Mucosa of descending colon (tissue), 3 donors: ENCODE measurements at regions not wholly inside any gene's neighbourhood (a gene's known extent, or its start where the extent isn't known, plus 50 kb on each side); places are given as distances from the start of the nearest gene placed in this dataset.
A peak's percentile ranks its signal among the peaks of the same experiment; 100 is the strongest.

Source experiments
- ATAC-seq: fragments of 200-7000 bp; cut with Tn5 transposase; one replicate; pipeline ENCODE4 v1.9.1; 2020; ENCODE audit warnings: mild to moderate bottlenecking, moderate library complexity
- DNase-seq, 3 donors: peaks; one replicate each; pipeline ENCODE4 v3.0.0-alpha.2; 2020
- H3K36me3 ChIP-seq: fragments of 200-600 bp; one replicate; pipeline ENCODE4 v1.8.0; 2021; ENCODE audit warnings: low read depth, mild to moderate bottlenecking
- H3K4me1 ChIP-seq: fragments of 200-600 bp; one replicate; pipeline ENCODE4 v1.8.0; 2021; ENCODE audit warnings: low read depth, mild to moderate bottlenecking
- H3K4me3 ChIP-seq: fragments of 200-600 bp; one replicate; pipeline ENCODE4 v1.8.0; 2021; ENCODE audit warnings: mild to moderate bottlenecking
- H3K9me3 ChIP-seq: fragments of 200-600 bp; one replicate; pipeline ENCODE4 v1.8.0; 2021; ENCODE audit warnings: mild to moderate bottlenecking
- CTCF ChIP-seq: fragments of 200-600 bp; IDR thresholded peaks from one replicate; pipeline ENCODE4 v1.8.0; 2022; ENCODE audit warnings: antibody characterized with exemption, mild to moderate bottlenecking
- intact Hi-C, 2 donors: fragments of 100-400 bp; cut with DNase I in 1 of 2; cut with micrococcal nuclease in 1 of 2; formaldehyde crosslinking; loops; one replicate each; pipeline versions ENCODE4 v1.11.0 to v1.11.1; 2022; cut with DNase I, micrococcal nuclease
- donor health status: DM: no; HTN: no; CAD: no; lungs with moderate emphysema.
- donor health status: DM: no; HTN: no; CAD: no.
- donor health status: DM: no; HTN: yes; CAD: no.

GRCh38 chr16:80327740-80328139 is 213.1 kb upstream of the DYNLRB2 start:
- no peaks in the 10 kb centered on the region for H3K4me1 ChIP-seq
- no peak for DNase-seq
- H3K36me3 ChIP-seq, result no peaks in the 10 kb centered on the region
- ATAC-seq, result no peak
- H3K4me3 ChIP-seq, result no peak overlapping the region
- TF ChIP-seq CTCF, result no peak
- H3K9me3 ChIP-seq, result no peaks in the 10 kb centered on the region
- intact Hi-C loops, result no loop called here

- no peak for TF ChIP-seq CTCF
- DNase-seq, result no peak
- ATAC-seq, result no peak
- H3K4me3 ChIP-seq, result no peak overlapping the region
- H3K9me3 ChIP-seq, result no peaks in the 10 kb centered on the region
- no peaks in the 10 kb centered on the region for H3K4me1 ChIP-seq
- H3K36me3 ChIP-seq, result no peaks in the 10 kb centered on the region
- intact Hi-C loops, result no loop called here
Measured at GRCh38 chr16:80324371-80324770, 216.4 kb upstream of the DYNLRB2 start.

- DNase-seq, result no peak
- no peak for TF ChIP-seq CTCF
- Histone ChIP-seq H3K36me3 (no peaks in the 10 kb centered on the region), H3K9me3 (no peaks in the 10 kb centered on the region), H3K4me3 (no peak overlapping the region), H3K4me1 (no peaks in the 10 kb centered on the region)
- no peak for ATAC-seq
- intact Hi-C loops, result no loop called here
Measured at GRCh38 chr16:80323808-80324195, 217.0 kb upstream of the DYNLRB2 start.

- no peak for ATAC-seq
Measured at GRCh38 chr16:80323187-80323807, 217.5 kb upstream of the DYNLRB2 start.

GRCh38 chr16:80319181-80319580 is 221.6 kb upstream of the DYNLRB2 start:
- DNase-seq (peak in 1 of 3 donors; percentile 12), ATAC-seq (peak; percentile 49)
- intact Hi-C loops, result no loop called here
- H3K4me1 ChIP-seq, result no peaks in the 10 kb centered on the region
- no peaks in the 10 kb centered on the region for H3K9me3 ChIP-seq
- H3K36me3 ChIP-seq, result no peaks in the 10 kb centered on the region
- no peak overlapping the region for H3K4me3 ChIP-seq
- TF ChIP-seq CTCF, result no peak

More at GRCh38 chr16:80323187-80323807, 217.5 kb upstream of the DYNLRB2 start:
- Histone ChIP-seq H3K36me3 (no peaks in the 10 kb centered on the region), H3K4me1 (no peaks in the 10 kb centered on the region), H3K9me3 (no peaks in the 10 kb centered on the region), H3K4me3 (no peak overlapping the region)
- intact Hi-C loops, result no loop called here
- no peak for DNase-seq
- TF ChIP-seq CTCF, result no peak

- no peak for DNase-seq
- Histone ChIP-seq H3K4me3 (no peak overlapping the region), H3K4me1 (no peaks in the 10 kb centered on the region), H3K9me3 (no peaks in the 10 kb centered on the region), H3K36me3 (no peaks in the 10 kb centered on the region)
- intact Hi-C loops, result no loop called here
- no peak for ATAC-seq
- no peak for TF ChIP-seq CTCF
Measured at GRCh38 chr16:80318107-80318506, 222.7 kb upstream of the DYNLRB2 start.
